ENCODE measurements at regions not wholly inside any gene's neighbourhood (a gene's known extent, or its start where the extent isn't known, plus 50 kb on each side); places are given as distances from the start of the nearest gene placed in this dataset.
A peak's percentile ranks its signal among the peaks of the same experiment; 100 is the strongest.
"Not testable (repeated sequence)": the region's sequence is repeated elsewhere in the genome, so short reads cannot be mapped to it uniquely, and the experiment has no call there.

- Histone ChIP-seq H3K36me3 (ENCODE audit: control insufficient read depth, insufficient read depth, low read length) (no peaks in the 10 kb centered on the region), H3K27me3 (ENCODE audit: control insufficient read depth, insufficient read depth, low read length) (no peaks in the 10 kb centered on the region), H3K4me3 (ENCODE audit: low read depth, low read length) (no peak overlapping the region), H3K27ac (ENCODE audit: insufficient read depth, low read length, poor library complexity, severe bottlenecking) (no peak overlapping the region), H3K9me3 (ENCODE audit: control insufficient read depth in 2 of 2, low read length in 2 of 2) (no peaks in the 10 kb centered on the region), H3K4me1 (ENCODE audit: control insufficient read depth, insufficient read depth, low read length, poor library complexity, severe bottlenecking) (no peaks in the 10 kb centered on the region)
- no peaks in the 10 kb centered on the region for H3K4me1 Mint-ChIP-seq
- ATAC-seq (ENCODE audit: low read depth in 2 of 2) (no peak), DNase-seq (no peak)
- no peaks in the 10 kb centered on the region for H3K36me3 Mint-ChIP-seq
- H3K4me3 Mint-ChIP-seq, result no peak overlapping the region
- H3K9me3 Mint-ChIP-seq, result peaks cover 0 to 16% (median 5%) of the 10 kb centered on the region in 7 donors
- no peak overlapping the region for H3K27ac Mint-ChIP-seq
- no peaks in the 10 kb centered on the region for H3K27me3 Mint-ChIP-seq
Observed at GRCh38 chr2:57490741-57491140, 555.9 kb upstream of the VRK2 start.

DNA sequence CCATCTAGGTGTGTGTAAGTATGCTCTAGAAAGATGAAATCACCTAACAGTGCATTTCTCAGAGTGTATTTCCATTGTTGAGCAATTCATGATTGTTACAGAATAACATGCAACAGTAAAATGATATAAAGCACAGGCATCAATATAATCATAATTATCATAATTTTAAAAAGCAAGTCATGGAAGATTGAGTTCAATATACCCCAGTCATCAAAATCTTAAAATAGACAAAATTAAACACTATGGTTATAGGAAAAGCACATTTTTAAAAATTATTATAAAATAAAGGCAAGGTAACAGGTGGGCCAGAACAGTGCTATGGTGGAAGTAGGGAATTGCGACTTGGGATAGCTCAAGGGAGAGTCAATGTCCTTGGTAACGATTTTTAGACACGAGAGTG is 555.4 kb upstream of the VRK2 start:
- DNase-seq, result no peak
- no peak for ATAC-seq (ENCODE audit: low read depth in 2 of 2)
- H3K27me3 ChIP-seq (ENCODE audit: control insufficient read depth, insufficient read depth, low read length), result no peaks in the 10 kb centered on the region
- H3K4me1 ChIP-seq (ENCODE audit: control insufficient read depth, insufficient read depth, low read length, poor library complexity, severe bottlenecking), result no peaks in the 10 kb centered on the region
- Mint-ChIP-seq H3K4me1 (no peaks in the 10 kb centered on the region), H3K27me3 (no peaks in the 10 kb centered on the region), H3K36me3 (no peaks in the 10 kb centered on the region), H3K9me3 (peaks cover 0 to 16% (median 5%) of the 10 kb centered on the region in 7 donors), H3K27ac (no peak overlapping the region), H3K4me3 (no peak overlapping the region)
- H3K4me3 ChIP-seq (ENCODE audit: low read depth, low read length), result no peak overlapping the region
- H3K36me3 ChIP-seq (ENCODE audit: control insufficient read depth, insufficient read depth, low read length), result no peaks in the 10 kb centered on the region
- no peak overlapping the region for H3K27ac ChIP-seq (ENCODE audit: insufficient read depth, low read length, poor library complexity, severe bottlenecking)
- no peaks in the 10 kb centered on the region for H3K9me3 ChIP-seq (ENCODE audit: control insufficient read depth in 2 of 2, low read length in 2 of 2)

GRCh38 chr2:57493966-57494365 is 552.6 kb upstream of the VRK2 start:
- H3K4me3 Mint-ChIP-seq; H3K36me3 ChIP-seq (ENCODE audit: control insufficient read depth, insufficient read depth, low read length); H3K27me3 ChIP-seq (ENCODE audit: control insufficient read depth, insufficient read depth, low read length); H3K27ac ChIP-seq (ENCODE audit: insufficient read depth, low read length, poor library complexity, severe bottlenecking); H3K4me1 Mint-ChIP-seq; H3K9me3 Mint-ChIP-seq; H3K27me3 Mint-ChIP-seq; ATAC-seq (ENCODE audit: low read depth in 2 of 2); DNase-seq; H3K27ac Mint-ChIP-seq; H3K4me1 ChIP-seq (ENCODE audit: control insufficient read depth, insufficient read depth, low read length, poor library complexity, severe bottlenecking); H3K9me3 ChIP-seq (ENCODE audit: control insufficient read depth in 2 of 2, low read length in 2 of 2); H3K4me3 ChIP-seq (ENCODE audit: low read depth, low read length); H3K36me3 Mint-ChIP-seq: not testable (repeated sequence)

DNA sequence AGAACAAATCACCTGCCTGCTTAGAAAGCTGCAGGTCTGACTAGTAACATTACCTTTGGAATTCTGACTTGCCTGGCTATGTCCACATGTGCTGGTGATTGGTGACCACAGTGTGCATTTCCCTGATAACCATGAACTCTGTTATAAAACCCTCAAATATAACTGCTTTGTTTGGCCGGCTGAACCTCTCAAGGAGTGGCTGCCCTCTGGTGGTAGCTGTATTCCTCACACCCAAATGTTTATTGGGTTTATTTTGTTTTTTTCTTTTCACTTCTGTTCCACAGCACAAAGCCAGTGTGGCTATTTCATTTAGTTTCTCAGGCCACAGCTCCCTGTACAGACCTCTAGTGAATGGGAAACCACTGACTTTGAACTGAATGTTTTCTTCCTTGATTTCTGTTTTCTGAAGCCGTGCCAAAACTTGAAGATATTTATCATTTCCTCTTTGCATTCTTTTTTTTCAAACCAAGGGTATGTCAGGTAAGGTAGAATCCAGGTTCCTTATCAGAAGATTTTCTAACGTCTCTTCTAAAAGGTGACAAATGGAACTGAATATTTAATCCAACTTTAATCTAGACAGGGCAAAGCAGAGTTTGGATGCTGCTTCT is 549.0 kb upstream of the VRK2 start:
- DNase-seq (peak in 1 of 3 donors; percentile 25), ATAC-seq (ENCODE audit: low read depth in 2 of 2) (no peak)
- Mint-ChIP-seq H3K4me1 (no peaks in the 10 kb centered on the region), H3K27ac (no peak overlapping the region), H3K36me3 (no peaks in the 10 kb centered on the region), H3K9me3 (peaks cover 0 to 4% (median 2%) of the 10 kb centered on the region in 7 donors), H3K4me3 (no peak overlapping the region), H3K27me3 (no peaks in the 10 kb centered on the region)
- Histone ChIP-seq H3K9me3 (ENCODE audit: control insufficient read depth in 2 of 2, low read length in 2 of 2) (no peaks in the 10 kb centered on the region), H3K4me3 (ENCODE audit: low read depth, low read length) (no peak overlapping the region), H3K27me3 (ENCODE audit: control insufficient read depth, insufficient read depth, low read length) (no peaks in the 10 kb centered on the region), H3K4me1 (ENCODE audit: control insufficient read depth, insufficient read depth, low read length, poor library complexity, severe bottlenecking) (no peaks in the 10 kb centered on the region), H3K36me3 (ENCODE audit: control insufficient read depth, insufficient read depth, low read length) (no peaks in the 10 kb centered on the region), H3K27ac (ENCODE audit: insufficient read depth, low read length, poor library complexity, severe bottlenecking) (no peak overlapping the region)

DNA sequence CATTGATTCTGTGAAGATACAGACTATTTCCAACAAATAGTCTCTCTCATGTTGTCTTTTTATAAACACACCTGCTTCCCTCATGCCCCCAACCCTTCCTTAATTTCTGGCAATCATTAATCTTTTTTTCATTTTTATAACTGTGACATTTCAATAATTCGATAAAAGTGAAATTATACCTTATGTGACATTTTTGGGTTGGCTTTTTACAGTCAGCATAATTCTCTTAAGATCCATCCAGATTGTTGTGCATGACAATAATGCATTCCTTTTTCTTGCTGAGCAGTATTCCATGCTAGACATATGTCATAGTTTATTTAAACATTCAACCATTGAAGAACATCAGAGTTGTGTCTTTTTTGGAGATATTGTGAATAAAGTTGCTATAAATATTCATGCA is 541.8 kb upstream of the VRK2 start:
- Mint-ChIP-seq H3K27me3 (no peaks in the 10 kb centered on the region), H3K36me3 (no peaks in the 10 kb centered on the region), H3K9me3 (peaks cover 0 to 4% (median 1%) of the 10 kb centered on the region in 7 donors), H3K4me3 (no peak overlapping the region), H3K4me1 (no peaks in the 10 kb centered on the region), H3K27ac (no peak overlapping the region)
- Histone ChIP-seq H3K36me3 (ENCODE audit: control insufficient read depth, insufficient read depth, low read length) (no peaks in the 10 kb centered on the region), H3K4me3 (ENCODE audit: low read depth, low read length) (no peak overlapping the region), H3K9me3 (ENCODE audit: control insufficient read depth in 2 of 2, low read length in 2 of 2) (no peaks in the 10 kb centered on the region), H3K27ac (ENCODE audit: insufficient read depth, low read length, poor library complexity, severe bottlenecking) (no peak overlapping the region), H3K27me3 (ENCODE audit: control insufficient read depth, insufficient read depth, low read length) (no peaks in the 10 kb centered on the region), H3K4me1 (ENCODE audit: control insufficient read depth, insufficient read depth, low read length, poor library complexity, severe bottlenecking) (no peaks in the 10 kb centered on the region)
- ATAC-seq (ENCODE audit: low read depth in 2 of 2) (no peak), DNase-seq (no peak)

- Mint-ChIP-seq H3K9me3 (peaks cover 0 to 2% (median 0%) of the 10 kb centered on the region in 7 donors), H3K4me3 (no peak overlapping the region), H3K36me3 (no peaks in the 10 kb centered on the region), H3K27ac (no peak overlapping the region), H3K27me3 (no peaks in the 10 kb centered on the region), H3K4me1 (no peaks in the 10 kb centered on the region)
- no peak overlapping the region for H3K27ac ChIP-seq (ENCODE audit: insufficient read depth, low read length, poor library complexity, severe bottlenecking)
- DNase-seq (no peak), ATAC-seq (ENCODE audit: low read depth in 2 of 2) (no peak)
- no peak overlapping the region for H3K4me3 ChIP-seq (ENCODE audit: low read depth, low read length)
- no peaks in the 10 kb centered on the region for H3K4me1 ChIP-seq (ENCODE audit: control insufficient read depth, insufficient read depth, low read length, poor library complexity, severe bottlenecking)
- no peaks in the 10 kb centered on the region for H3K27me3 ChIP-seq (ENCODE audit: control insufficient read depth, insufficient read depth, low read length)
- H3K36me3 ChIP-seq (ENCODE audit: control insufficient read depth, insufficient read depth, low read length), result no peaks in the 10 kb centered on the region
- H3K9me3 ChIP-seq (ENCODE audit: control insufficient read depth in 2 of 2, low read length in 2 of 2), result no peaks in the 10 kb centered on the region
Observed at GRCh38 chr2:57509189-57509588, 537.4 kb upstream of the VRK2 start.

- ATAC-seq (ENCODE audit: low read depth in 2 of 2) (no peak), DNase-seq (no peak)
- H3K27ac ChIP-seq (ENCODE audit: insufficient read depth, low read length, poor library complexity, severe bottlenecking), result no peak overlapping the region
- H3K4me3 ChIP-seq (ENCODE audit: low read depth, low read length), result no peak overlapping the region
- Mint-ChIP-seq H3K36me3 (no peaks in the 10 kb centered on the region), H3K27me3 (no peaks in the 10 kb centered on the region), H3K27ac (no peak overlapping the region), H3K9me3 (peaks cover 0 to 2% (median 0%) of the 10 kb centered on the region in 7 donors), H3K4me1 (no peaks in the 10 kb centered on the region), H3K4me3 (no peak overlapping the region)
- no peaks in the 10 kb centered on the region for H3K27me3 ChIP-seq (ENCODE audit: control insufficient read depth, insufficient read depth, low read length)
- no peaks in the 10 kb centered on the region for H3K36me3 ChIP-seq (ENCODE audit: control insufficient read depth, insufficient read depth, low read length)
- H3K9me3 ChIP-seq (ENCODE audit: control insufficient read depth in 2 of 2, low read length in 2 of 2), result no peaks in the 10 kb centered on the region
- H3K4me1 ChIP-seq (ENCODE audit: control insufficient read depth, insufficient read depth, low read length, poor library complexity, severe bottlenecking), result no peaks in the 10 kb centered on the region
Observed at GRCh38 chr2:57510704-57511103, 535.9 kb upstream of the VRK2 start.

GRCh38 chr2:57515366-57515765 is 531.2 kb upstream of the VRK2 start:
- no peaks in the 10 kb centered on the region for H3K36me3 ChIP-seq (ENCODE audit: control insufficient read depth, insufficient read depth, low read length)
- no peak overlapping the region for H3K4me3 ChIP-seq (ENCODE audit: low read depth, low read length)
- no peaks in the 10 kb centered on the region for H3K9me3 ChIP-seq (ENCODE audit: control insufficient read depth in 2 of 2, low read length in 2 of 2)
- no peaks in the 10 kb centered on the region for H3K4me1 ChIP-seq (ENCODE audit: control insufficient read depth, insufficient read depth, low read length, poor library complexity, severe bottlenecking)
- H3K27me3 ChIP-seq (ENCODE audit: control insufficient read depth, insufficient read depth, low read length), result no peaks in the 10 kb centered on the region
- H3K27ac ChIP-seq (ENCODE audit: insufficient read depth, low read length, poor library complexity, severe bottlenecking), result no peak overlapping the region
- no peaks in the 10 kb centered on the region for H3K36me3 Mint-ChIP-seq
- H3K4me3 Mint-ChIP-seq, result no peak overlapping the region
- no peak for DNase-seq
- H3K27me3 Mint-ChIP-seq, result no peaks in the 10 kb centered on the region
- H3K9me3 Mint-ChIP-seq, result peaks cover 0 to 1% (median 0%) of the 10 kb centered on the region in 7 donors
- ATAC-seq (ENCODE audit: low read depth in 2 of 2), result no peak
- no peak overlapping the region for H3K27ac Mint-ChIP-seq
- no peaks in the 10 kb centered on the region for H3K4me1 Mint-ChIP-seq

Data from CD4-positive, CD25-positive, alpha-beta regulatory T cell (primary cell).